WERI-Rb-1 (cell line): ENCODE measurements at regions not wholly inside any gene's neighbourhood (a gene's known extent, or its start where the extent isn't known, plus 50 kb on each side); places are given as distances from the start of the nearest gene placed in this dataset.

ENCODE experiments used
- DNase-seq: peaks from one replicate; pipeline ENCODE4 v3.0.0-alpha.2; 2020
- H3K27ac ChIP-seq: fragments of 250-450 bp; sonication (Bioruptor Pico); 2 replicates; pipeline ENCODE4 v1.5.1; 2020; ENCODE audit warnings: mild to moderate bottlenecking, moderate library complexity
- H3K27me3 ChIP-seq: fragments of 250-450 bp; sonication (Bioruptor Pico); 2 replicates; pipeline ENCODE4 v1.5.1; 2021; ENCODE audit warnings: mild to moderate bottlenecking, low read depth, moderate library complexity; ENCODE audit not compliant: insufficient read depth, severe bottlenecking
- H3K36me3 ChIP-seq: fragments of 250-450 bp; sonication (Bioruptor Pico); 2 replicates; pipeline ENCODE4 v1.5.1; 2020; ENCODE audit warnings: mild to moderate bottlenecking, moderate library complexity
- H3K4me3 ChIP-seq: 2 replicates; pipeline ENCODE4 v1.5.1; 2011; ENCODE audit warnings: low read depth, mild to moderate bottlenecking, control low read depth, low read length
- H3K9me3 ChIP-seq: fragments of 250-450 bp; sonication (Bioruptor Pico); 2 replicates; pipeline ENCODE4 v1.5.1; 2021; ENCODE audit warnings: mild to moderate bottlenecking, moderate library complexity; ENCODE audit not compliant: severe bottlenecking
- TF ChIP-seq, protein P1 (sequence below): IDR thresholded peaks from 2 replicates; pipeline ENCODE4 v1.5.1; 2011; ENCODE audit warnings: low read depth, mild to moderate bottlenecking, control low read depth, inconsistent platforms, low read length

DNA sequence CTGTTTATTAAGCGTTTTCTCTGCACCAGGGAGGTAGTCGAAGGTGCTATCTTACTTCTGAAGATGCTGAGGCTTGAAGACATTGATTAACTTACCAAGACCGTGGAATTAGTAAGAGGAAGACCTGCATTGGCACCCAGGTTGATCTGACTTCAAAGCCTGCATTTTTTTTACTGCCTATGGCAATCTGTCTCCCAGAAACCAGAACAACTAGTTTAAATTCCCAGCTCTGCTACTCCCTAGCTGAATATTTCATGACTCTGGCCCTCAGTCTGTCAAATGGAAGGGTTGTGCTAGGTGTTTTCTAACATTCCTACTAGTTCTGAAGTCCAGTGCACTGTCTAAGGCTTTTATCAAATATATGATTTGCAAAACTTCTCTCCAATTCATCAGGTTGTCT lies 52.0 kb upstream of the GRAMD1B start:
- no peak for DNase-seq
- Histone ChIP-seq H3K27me3 (no peaks in the 10 kb centered on the region), H3K4me3 (no peak overlapping the region), H3K9me3 (no peaks in the 10 kb centered on the region), H3K27ac (no peak overlapping the region), H3K36me3 (no peaks in the 10 kb centered on the region)
- TF ChIP-seq, protein P1, sequence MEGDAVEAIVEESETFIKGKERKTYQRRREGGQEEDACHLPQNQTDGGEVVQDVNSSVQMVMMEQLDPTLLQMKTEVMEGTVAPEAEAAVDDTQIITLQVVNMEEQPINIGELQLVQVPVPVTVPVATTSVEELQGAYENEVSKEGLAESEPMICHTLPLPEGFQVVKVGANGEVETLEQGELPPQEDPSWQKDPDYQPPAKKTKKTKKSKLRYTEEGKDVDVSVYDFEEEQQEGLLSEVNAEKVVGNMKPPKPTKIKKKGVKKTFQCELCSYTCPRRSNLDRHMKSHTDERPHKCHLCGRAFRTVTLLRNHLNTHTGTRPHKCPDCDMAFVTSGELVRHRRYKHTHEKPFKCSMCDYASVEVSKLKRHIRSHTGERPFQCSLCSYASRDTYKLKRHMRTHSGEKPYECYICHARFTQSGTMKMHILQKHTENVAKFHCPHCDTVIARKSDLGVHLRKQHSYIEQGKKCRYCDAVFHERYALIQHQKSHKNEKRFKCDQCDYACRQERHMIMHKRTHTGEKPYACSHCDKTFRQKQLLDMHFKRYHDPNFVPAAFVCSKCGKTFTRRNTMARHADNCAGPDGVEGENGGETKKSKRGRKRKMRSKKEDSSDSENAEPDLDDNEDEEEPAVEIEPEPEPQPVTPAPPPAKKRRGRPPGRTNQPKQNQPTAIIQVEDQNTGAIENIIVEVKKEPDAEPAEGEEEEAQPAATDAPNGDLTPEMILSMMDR = no peak

- Histone ChIP-seq H3K27ac (no peak overlapping the region), H3K27me3 (no peaks in the 10 kb centered on the region), H3K36me3 (no peaks in the 10 kb centered on the region), H3K9me3 (no peaks in the 10 kb centered on the region), H3K4me3 (no peak overlapping the region)
- no peak for DNase-seq
- TF ChIP-seq, protein P1 = no peak
Measured at GRCh38 chr11:123377355-123377754, 52.7 kb upstream of the GRAMD1B start.

DNA sequence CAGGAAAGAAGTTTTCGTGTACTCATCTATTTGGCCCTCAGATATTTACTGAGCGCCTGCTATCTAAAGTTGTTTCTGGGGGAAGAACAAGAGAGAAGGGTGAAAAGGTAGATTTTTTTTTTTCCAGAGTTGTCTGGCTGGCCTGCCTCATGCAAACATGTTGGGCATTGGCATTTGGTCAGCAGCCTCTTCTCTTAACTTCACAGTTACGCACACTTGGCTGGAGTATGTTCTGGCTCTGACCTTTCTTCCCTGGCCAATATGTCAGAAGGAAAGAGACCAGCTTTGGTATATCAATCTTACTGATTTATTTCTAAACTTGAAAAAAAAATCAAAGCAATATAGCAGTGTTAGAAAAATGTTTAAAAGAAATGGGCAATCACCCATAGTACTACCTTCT lies 54.2 kb upstream of the GRAMD1B start:
- H3K4me3 ChIP-seq = no peak overlapping the region
- no peaks in the 10 kb centered on the region for H3K27me3 ChIP-seq
- DNase-seq = no peak
- H3K27ac ChIP-seq = no peak overlapping the region
- no peaks in the 10 kb centered on the region for H3K36me3 ChIP-seq
- no peaks in the 10 kb centered on the region for H3K9me3 ChIP-seq
- TF ChIP-seq, protein P1 = no peak

DNA sequence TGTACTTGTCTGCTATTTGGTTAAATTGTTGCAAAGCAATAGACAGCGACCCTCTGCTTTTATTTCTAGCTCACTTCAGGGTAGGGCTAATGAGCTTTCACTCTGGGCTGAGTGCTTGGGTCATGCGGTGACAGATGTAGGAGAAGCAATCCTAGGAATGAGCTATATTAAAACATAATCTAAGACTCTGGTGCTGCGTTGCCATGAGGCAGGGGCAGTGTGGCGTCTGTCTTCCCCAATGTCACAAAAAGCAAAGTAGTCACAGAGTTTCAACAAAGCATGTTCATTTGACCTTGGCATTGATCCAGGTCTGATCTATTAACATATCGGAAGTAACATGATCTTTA lies 55.5 kb upstream of the GRAMD1B start:
- peak; percentile 26 for DNase-seq
- no peak overlapping the region for H3K4me3 ChIP-seq

GRCh38 chr11:123373754-123374621 lies 56.1 kb upstream of the GRAMD1B start:
- TF ChIP-seq, protein P1 = no peak
- H3K27me3 ChIP-seq = no peaks in the 10 kb centered on the region

More for the DNA sequence above, 55.5 kb upstream of the GRAMD1B start:
- Histone ChIP-seq H3K36me3 (no peaks in the 10 kb centered on the region), H3K9me3 (no peaks in the 10 kb centered on the region), H3K27ac (no peak overlapping the region), H3K27me3 (no peaks in the 10 kb centered on the region)
- TF ChIP-seq, protein P1 = no peak

More at GRCh38 chr11:123373754-123374621, 56.1 kb upstream of the GRAMD1B start:
- Histone ChIP-seq H3K4me3 (no peak overlapping the region), H3K36me3 (no peaks in the 10 kb centered on the region), H3K9me3 (no peaks in the 10 kb centered on the region), H3K27ac (no peak overlapping the region)
- DNase-seq = no peak
